ENCODE measurements at regions not wholly inside any gene's neighbourhood (a gene's known extent, or its start where the extent isn't known, plus 50 kb on each side); places are given as distances from the start of the nearest gene placed in this dataset.

GRCh38 chr14:61129168-61129745, 148.2 kb downstream of the SLC38A6 start:
- no peak for DNase-seq

GRCh38 chr14:61128382-61129167, 147.5 kb downstream of the SLC38A6 start:
- no peak for DNase-seq

- no peak for DNase-seq
Observed at GRCh38 chr14:61126603-61127498, 145.8 kb downstream of the SLC38A6 start.

- DNase-seq, result peak; percentile 67
Observed at GRCh38 chr14:61125867-61126572, 145.0 kb downstream of the SLC38A6 start.

DNA sequence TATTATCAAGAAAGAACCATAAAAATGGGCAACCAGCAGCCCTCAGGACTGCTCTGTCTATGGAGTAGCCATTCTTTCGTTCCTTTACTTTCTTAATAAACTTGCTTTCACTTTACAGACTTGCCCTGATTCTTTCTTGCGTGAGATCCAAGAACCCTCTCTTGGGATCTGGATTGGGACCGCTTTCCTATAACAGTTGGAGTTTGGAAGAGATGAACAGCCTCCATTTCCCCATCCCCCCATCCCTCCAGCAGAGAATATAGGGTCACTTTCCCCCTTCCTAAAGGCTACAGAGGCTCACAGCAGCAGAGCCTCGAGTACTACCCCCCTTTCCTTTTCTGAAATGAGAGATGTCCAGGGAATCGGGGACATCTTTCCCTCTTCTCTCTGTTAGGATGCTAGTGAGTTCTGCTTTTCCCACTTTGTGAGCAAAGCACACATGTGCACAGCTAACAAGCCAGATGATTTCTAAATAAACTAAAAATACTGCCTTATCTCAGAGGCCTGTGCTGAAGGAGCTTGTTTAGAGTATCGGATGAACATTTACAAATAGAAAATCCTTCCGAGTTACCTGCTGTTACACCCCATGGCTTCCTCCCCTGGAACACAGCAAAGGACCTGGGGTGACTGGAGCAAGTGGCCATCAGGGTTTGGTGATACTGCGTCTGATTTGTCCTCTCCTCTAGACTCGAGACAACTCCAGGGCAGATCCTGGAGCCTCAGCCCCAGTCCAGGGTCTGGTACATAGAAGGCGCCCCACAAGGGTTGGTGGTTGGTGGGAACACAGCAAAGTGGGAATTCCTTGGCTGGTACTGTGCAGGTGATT, 144.2 kb downstream of the SLC38A6 start:
- DNase-seq, result no peak

DNA sequence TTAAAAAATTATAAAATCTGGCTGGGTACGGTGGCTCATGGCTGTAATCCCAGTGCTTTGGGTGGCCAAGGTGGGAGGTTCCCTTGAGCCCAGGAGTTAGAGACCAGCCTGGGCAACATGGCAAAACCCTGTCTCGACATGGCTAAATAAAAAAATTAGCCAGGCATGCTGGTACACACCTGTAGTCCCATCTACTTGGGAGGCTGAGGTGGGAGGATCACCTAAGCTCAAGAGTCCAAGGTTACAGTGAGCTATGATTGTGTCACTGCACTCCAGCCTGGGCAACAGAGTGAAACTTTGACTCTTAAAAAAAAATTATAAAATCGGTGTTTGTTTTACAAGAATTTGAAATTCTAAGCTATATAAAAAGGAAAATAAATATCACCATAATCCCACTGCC, 141.8 kb downstream of the SLC38A6 start:
- no peak for DNase-seq

GRCh38 chr14:61121355-61121787, 140.3 kb downstream of the SLC38A6 start:
- no peak for DNase-seq

- DNase-seq, result no peak
Observed at GRCh38 chr14:61120576-61120975, 139.5 kb downstream of the SLC38A6 start.

DNA sequence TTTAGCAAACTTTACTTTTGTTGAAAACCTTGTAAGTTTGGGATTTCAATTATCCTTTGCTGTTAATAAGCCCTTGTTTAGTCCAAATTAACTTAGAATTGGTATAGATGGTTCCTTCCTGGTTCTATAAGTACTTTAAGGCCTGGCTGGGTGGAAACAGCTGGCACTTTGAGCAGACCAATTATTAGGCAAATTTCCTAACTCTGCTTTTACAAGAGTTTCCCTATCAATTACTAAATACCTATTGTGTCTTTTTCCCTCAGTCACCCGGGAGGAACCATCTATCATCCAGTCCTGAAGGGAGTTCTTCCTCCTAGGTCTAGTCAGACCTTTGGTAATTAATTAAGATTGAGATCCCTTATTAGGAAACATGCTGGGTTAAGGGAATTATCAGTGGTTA, 138.0 kb downstream of the SLC38A6 start:
- DNase-seq, result no peak

GRCh38 chr14:61116369-61116768, 135.3 kb downstream of the SLC38A6 start:
- DNase-seq, result no peak

DNA sequence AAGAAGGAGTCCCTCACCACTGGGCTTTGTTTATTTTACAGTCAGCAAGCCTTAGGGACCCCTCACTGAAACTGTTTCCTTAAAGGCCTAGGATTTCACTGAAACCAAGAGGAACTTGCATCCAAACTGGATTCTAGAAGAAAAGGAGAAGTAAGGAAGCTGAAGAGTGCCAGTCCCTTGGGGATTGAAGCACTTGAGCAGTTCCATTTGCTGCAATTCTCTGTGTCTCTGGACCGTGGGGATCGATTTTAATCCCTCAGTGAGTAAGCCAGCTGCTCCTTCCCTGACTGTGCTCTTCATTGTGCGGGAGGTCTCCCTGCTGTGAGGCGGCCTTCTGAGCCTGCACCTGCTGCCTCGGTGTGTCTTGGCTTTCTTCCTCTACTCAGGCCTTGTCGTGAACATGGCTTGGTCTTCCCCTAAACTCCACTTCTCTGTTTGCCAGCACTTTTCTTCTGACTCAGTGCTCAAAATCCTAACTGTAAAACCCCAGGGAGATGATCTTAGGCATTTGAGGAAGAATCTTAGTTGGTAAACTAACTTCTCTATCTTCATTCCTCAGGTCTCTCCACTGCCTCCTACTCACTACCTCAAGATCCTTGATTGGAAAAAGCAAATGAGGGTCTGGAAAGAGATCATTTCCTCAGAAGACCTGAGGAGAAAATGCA, 132.6 kb downstream of the SLC38A6 start:
- peak; percentile 98 for DNase-seq

GRCh38 chr14:61112506-61112905, 131.5 kb downstream of the SLC38A6 start:
- no peak for DNase-seq

DNA sequence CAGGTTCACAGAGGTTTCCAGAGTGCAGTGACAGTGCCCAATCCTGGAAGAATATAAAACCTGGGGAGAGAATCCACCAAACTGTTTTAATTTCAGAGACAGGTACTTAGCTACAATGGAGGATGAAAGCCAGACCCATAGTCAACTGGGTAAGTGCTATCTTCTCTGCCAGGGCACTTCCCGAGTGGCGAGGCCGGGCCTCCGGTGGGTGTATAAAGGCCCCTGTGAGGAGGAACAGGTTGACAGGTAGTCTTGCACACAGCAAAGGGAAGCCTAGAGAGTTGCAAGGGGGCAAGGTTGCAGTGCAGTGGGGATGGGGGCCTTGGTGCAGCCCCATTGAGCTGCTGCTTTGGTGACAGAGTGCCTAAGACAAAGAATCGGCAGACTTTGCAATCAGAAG, 130.7 kb downstream of the SLC38A6 start:
- no peak for DNase-seq

DNA sequence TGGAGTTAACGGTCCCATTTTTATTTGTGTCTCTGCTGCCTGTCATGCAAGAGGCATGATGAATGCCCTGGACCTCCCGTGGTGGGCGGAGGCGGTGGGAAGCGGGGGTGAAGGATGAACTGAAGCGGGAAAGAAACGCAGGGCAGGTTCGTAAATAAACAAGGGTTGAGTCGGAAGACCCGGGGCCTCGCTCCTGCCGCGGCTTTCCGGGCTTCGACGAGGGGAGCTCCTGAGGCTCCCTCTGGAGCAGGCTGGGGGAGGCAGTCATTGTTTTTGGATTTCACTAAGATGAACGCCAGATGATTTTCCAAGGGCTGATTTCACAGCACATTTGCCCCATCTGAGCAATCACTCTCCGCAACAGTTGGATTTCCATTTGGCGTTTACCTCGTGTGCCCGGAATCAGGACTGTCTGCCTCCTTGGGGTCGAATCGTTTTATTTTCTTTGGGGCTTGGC, 130.2 kb downstream of the SLC38A6 start:
- DNase-seq, result no peak

- DNase-seq, result no peak
Observed at GRCh38 chr14:61110316-61111082, 129.5 kb downstream of the SLC38A6 start.

- DNase-seq, result no peak
Observed at GRCh38 chr14:61109288-61109687, 128.2 kb downstream of the SLC38A6 start.

DNA sequence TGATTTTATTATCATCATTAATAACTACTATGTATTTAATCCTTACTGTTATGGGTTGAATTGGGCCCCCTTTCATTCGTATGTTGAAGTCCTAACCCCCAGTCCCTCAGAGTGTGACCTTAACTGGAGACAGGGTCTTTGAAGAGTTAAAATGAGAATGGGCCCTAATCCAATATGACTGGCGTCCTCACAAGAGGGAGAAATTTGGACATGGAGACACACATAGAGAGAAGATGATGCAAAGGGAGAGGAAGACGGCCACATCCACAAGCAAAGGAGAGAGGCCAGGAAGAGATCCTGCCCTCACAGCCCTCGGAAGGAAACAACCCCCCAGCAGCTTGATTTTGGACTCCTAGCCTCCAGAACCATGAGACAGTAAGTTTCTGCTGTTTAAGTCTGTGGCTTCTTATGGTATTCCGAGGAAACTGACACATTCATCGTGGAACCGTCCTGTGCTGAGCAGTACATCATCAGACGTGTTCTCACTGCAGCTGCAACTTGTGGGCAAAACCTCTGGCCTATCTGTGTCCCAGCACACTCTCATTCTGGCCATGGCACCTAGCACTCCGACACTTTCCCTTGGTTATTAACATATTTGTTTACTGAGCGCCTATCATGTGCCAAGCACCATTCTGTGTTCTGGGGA, 127.6 kb downstream of the SLC38A6 start:
- no peak for DNase-seq

- no peak for DNase-seq
Observed at GRCh38 chr14:61107869-61108493, 126.9 kb downstream of the SLC38A6 start.

GRCh38 chr14:61106959-61107641, 126.1 kb downstream of the SLC38A6 start:
- no peak for DNase-seq

Measured in NCI-H2107 (cell line).